ENCODE measurements at regions not wholly inside any gene's neighbourhood (a gene's known extent, or its start where the extent isn't known, plus 50 kb on each side); places are given as distances from the start of the nearest gene placed in this dataset.

- TF ChIP-seq MYPOP (CRISPR knock-in tag; IDR thresholded peaks at IDR 0.05) (no peak), MTA3 (CRISPR knock-in tag; IDR thresholded peaks at IDR 0.05) (no peak), POLR2AphosphoS2 (IDR thresholded peaks at IDR 0.05; ENCODE audit: low read depth, low read length) (no peak), ZNF629 (CRISPR knock-in tag; conservative IDR thresholded peaks at IDR 0.05) (no peak), GMEB1 (CRISPR knock-in tag; IDR thresholded peaks at IDR 0.05; ENCODE audit: borderline replicate concordance) (no peak), YEATS2 (CRISPR knock-in tag; IDR thresholded peaks at IDR 0.05; ENCODE audit: borderline replicate concordance) (no peak), ZNF569 (CRISPR knock-in tag; IDR thresholded peaks at IDR 0.05; ENCODE audit: borderline replicate concordance) (no peak), ZNF318 (CRISPR knock-in tag; IDR thresholded peaks at IDR 0.05) (no peak), NFRKB (IDR thresholded peaks at IDR 0.05) (no peak)
Observed at GRCh38 chr18:65255417-65255816, 495.4 kb upstream of the CDH7 start (continued).
